Kidney epithelial cell (primary cell): ENCODE measurements at regions not wholly inside any gene's neighbourhood (a gene's known extent, or its start where the extent isn't known, plus 50 kb on each side); places are given as distances from the start of the nearest gene placed in this dataset.

Experiments
- DNase-seq: peaks from one replicate; pipeline ENCODE4 v3.0.0-alpha.2; 2010; ENCODE audit warnings: low read depth
- H3K27me3 ChIP-seq: 2 replicates; pipeline ENCODE4 v1.6.0; 2011; ENCODE audit warnings: low read length; ENCODE audit not compliant: control insufficient read depth, insufficient read depth
- H3K36me3 ChIP-seq: 2 replicates; pipeline ENCODE4 v1.5.1; 2011; ENCODE audit warnings: low read length; ENCODE audit not compliant: control insufficient read depth, insufficient read depth
- H3K4me3 ChIP-seq: 2 replicates; pipeline ENCODE4 v1.5.1; 2011; ENCODE audit warnings: low read depth, mild to moderate bottlenecking, control low read depth, low read length
- CTCF ChIP-seq: IDR thresholded peaks from 2 replicates; pipeline ENCODE4 v1.5.1; 2011; ENCODE audit warnings: mild to moderate bottlenecking, moderate library complexity, low read length, control low read depth, inconsistent platforms; ENCODE audit not compliant: insufficient read depth, poor library complexity, severe bottlenecking

GRCh38 chr19:31517224-31518180 is 168.3 kb upstream of the TSHZ3 start:
- no peak for TF ChIP-seq CTCF
- Histone ChIP-seq H3K36me3 (no peaks in the 10 kb centered on the region), H3K4me3 (no peak overlapping the region), H3K27me3 (no peaks in the 10 kb centered on the region)
- DNase-seq, result no peak

GRCh38 chr19:31518216-31519020 is 169.2 kb upstream of the TSHZ3 start:
- no peak for TF ChIP-seq CTCF
- no peaks in the 10 kb centered on the region for H3K36me3 ChIP-seq
- DNase-seq, result no peak
- no peaks in the 10 kb centered on the region for H3K27me3 ChIP-seq
- H3K4me3 ChIP-seq, result no peak overlapping the region

- Histone ChIP-seq H3K36me3 (no peaks in the 10 kb centered on the region), H3K4me3 (no peak overlapping the region), H3K27me3 (no peaks in the 10 kb centered on the region)
- no peak for TF ChIP-seq CTCF
- no peak for DNase-seq
These were observed 170.0 kb upstream of the TSHZ3 start for GRCh38 chr19:31519256-31519655.

- DNase-seq, result no peak
- Histone ChIP-seq H3K27me3 (no peaks in the 10 kb centered on the region), H3K36me3 (no peaks in the 10 kb centered on the region), H3K4me3 (no peak overlapping the region)
- no peak for TF ChIP-seq CTCF
These were observed 170.7 kb upstream of the TSHZ3 start for GRCh38 chr19:31519908-31520307.

GRCh38 chr19:31520633-31521032 is 171.4 kb upstream of the TSHZ3 start:
- Histone ChIP-seq H3K36me3 (no peaks in the 10 kb centered on the region), H3K4me3 (no peak overlapping the region), H3K27me3 (no peaks in the 10 kb centered on the region)
- no peak for DNase-seq
- TF ChIP-seq CTCF, result no peak
